DOHH2 (cell line): ENCODE measurements at regions not wholly inside any gene's neighbourhood (a gene's known extent, or its start where the extent isn't known, plus 50 kb on each side); places are given as distances from the start of the nearest gene placed in this dataset.

ENCODE experiments used
- EZH2phosphoT487 ChIP-seq: fragments of 200-600 bp; sonication (generic); IDR thresholded peaks from 2 replicates; pipeline ENCODE4 v1.6.1; 2017; ENCODE audit warnings: borderline replicate concordance, mild to moderate bottlenecking, antibody characterized with exemption, low read length, moderate library complexity, mixed read lengths
- TF ChIP-seq, protein P1 (sequence below): fragments of 200-600 bp; sonication (generic); IDR thresholded peaks from one replicate; pipeline ENCODE4 v1.5.1; 2014; ENCODE audit warnings: antibody characterized with exemption, mild to moderate bottlenecking, low read depth, low read length; ENCODE audit not compliant: poor library complexity, severe bottlenecking

DNA sequence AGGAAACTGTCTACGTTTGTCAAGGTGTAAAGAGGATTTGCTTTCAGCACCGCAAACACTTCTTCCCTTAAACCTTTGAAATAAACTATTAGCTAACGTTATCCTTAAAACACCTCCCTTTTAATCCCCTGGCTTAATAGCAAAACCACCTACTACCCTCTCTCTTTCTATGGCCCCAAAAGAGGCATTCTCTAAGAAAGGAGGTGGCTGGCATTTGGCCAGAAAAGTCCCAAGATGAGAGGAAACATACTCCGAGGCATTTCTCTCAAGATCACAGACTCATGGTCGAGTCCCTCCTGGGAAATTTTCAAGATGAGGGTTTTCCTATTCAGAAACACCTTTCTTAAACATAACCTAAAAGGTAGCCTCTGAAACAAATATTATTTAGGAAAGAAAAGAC is 60.6 kb upstream of the VCX3B start:
- TF ChIP-seq, protein P1, sequence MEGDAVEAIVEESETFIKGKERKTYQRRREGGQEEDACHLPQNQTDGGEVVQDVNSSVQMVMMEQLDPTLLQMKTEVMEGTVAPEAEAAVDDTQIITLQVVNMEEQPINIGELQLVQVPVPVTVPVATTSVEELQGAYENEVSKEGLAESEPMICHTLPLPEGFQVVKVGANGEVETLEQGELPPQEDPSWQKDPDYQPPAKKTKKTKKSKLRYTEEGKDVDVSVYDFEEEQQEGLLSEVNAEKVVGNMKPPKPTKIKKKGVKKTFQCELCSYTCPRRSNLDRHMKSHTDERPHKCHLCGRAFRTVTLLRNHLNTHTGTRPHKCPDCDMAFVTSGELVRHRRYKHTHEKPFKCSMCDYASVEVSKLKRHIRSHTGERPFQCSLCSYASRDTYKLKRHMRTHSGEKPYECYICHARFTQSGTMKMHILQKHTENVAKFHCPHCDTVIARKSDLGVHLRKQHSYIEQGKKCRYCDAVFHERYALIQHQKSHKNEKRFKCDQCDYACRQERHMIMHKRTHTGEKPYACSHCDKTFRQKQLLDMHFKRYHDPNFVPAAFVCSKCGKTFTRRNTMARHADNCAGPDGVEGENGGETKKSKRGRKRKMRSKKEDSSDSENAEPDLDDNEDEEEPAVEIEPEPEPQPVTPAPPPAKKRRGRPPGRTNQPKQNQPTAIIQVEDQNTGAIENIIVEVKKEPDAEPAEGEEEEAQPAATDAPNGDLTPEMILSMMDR = no peak
- no peak for TF ChIP-seq EZH2phosphoT487
